ENCODE measurements at regions not wholly inside any gene's neighbourhood (a gene's known extent, or its start where the extent isn't known, plus 50 kb on each side); places are given as distances from the start of the nearest gene placed in this dataset.

DNA sequence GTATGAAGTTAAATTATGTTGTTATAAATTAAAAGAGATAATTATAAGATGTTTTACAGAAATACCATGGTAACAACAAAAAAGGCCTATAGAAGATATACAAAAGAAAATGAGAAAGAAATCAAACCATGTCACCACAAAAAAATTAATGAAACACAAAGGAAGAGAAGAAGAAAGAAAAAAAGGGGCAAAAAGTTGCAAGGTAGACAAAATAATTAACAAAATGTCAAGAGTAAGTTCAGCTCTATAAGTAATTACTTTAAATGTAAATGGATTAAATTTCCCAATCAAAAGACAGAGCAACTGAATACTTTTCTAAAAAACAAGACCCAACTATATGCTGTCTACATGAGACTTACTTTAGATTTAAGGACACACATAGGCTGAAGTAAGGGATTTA is 378.4 kb upstream of the FSHR start:
- ChIA-PET POLR2A (no interaction called here), CTCF (no interaction called here)

- CTCF ChIA-PET, result no interaction called here
These were observed 361.9 kb upstream of the FSHR start for GRCh38 chr2:49515996-49516782.

DNA sequence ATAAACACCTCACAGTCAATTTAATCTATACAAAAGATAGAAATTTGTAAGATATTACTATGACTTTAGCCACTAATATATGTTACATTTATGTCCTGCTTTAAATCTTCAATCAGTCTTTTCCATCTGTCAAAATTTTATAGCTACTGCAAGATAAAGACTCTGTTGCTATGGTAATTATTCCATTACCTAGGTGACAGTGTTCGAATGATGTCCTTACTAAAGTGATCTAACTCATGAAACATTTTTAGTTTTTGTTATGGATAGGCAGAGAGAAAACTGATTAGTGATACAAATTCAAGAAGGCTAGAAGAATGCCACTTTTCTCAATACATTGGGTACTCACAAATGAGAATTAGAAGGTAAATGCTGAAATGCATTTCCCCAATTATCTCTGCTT is 359.9 kb upstream of the FSHR start:
- POLR2A ChIA-PET, result no interaction called here

More at GRCh38 chr2:49515996-49516782, 361.9 kb upstream of the FSHR start:
- POLR2A ChIA-PET, result no interaction called here

DNA sequence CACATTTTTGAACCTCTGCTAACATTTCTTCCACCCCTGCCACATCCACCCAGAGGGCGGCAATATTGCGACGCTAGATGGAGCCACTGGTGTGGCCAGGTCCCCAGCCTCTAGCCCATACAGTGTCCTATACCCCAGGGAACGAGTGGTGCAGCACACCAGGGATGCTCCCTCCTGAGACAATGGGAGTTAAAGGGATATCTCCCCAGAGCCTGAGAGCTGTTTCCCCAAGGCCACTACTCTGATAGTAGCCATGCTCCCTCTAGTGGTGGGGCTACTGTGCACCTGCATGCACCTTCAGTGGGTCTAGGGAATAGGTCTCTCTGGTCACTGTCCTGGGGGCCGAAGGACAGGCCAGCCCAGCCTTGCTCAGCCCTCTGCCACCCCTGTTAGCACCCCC is 336.4 kb upstream of the FSHR start:
- ChIA-PET CTCF (no interaction called here), POLR2A (no interaction called here)

More for the DNA sequence above, 359.9 kb upstream of the FSHR start:
- CTCF ChIA-PET, result no interaction called here

GRCh38 chr2:49487139-49487538 is 332.8 kb upstream of the FSHR start:
- CTCF ChIA-PET, result no interaction called here
- POLR2A ChIA-PET, result no interaction called here

DNA sequence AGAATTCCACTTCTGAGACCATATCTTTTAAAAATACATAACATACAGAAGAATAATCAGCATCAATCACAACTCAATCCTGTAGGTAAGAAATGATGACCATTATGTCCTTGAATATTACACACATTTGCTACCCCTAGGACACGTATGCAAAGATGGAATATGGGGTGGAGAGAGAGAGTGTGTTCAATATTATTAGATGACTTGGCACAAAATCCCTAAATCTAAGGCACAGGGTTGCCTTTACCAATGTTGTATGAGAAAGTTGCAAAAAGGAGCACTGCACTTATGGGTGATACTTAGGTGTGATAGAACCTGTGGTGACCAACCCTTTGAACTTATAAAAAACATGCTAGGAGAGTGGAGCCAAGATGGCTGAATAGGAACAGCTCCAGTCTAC is 326.2 kb upstream of the FSHR start:
- POLR2A ChIA-PET, result no interaction called here
- CTCF ChIA-PET, result no interaction called here

- ChIA-PET POLR2A (no interaction called here), CTCF (no interaction called here)
These were observed 311.0 kb upstream of the FSHR start for GRCh38 chr2:49465157-49465831.

DNA sequence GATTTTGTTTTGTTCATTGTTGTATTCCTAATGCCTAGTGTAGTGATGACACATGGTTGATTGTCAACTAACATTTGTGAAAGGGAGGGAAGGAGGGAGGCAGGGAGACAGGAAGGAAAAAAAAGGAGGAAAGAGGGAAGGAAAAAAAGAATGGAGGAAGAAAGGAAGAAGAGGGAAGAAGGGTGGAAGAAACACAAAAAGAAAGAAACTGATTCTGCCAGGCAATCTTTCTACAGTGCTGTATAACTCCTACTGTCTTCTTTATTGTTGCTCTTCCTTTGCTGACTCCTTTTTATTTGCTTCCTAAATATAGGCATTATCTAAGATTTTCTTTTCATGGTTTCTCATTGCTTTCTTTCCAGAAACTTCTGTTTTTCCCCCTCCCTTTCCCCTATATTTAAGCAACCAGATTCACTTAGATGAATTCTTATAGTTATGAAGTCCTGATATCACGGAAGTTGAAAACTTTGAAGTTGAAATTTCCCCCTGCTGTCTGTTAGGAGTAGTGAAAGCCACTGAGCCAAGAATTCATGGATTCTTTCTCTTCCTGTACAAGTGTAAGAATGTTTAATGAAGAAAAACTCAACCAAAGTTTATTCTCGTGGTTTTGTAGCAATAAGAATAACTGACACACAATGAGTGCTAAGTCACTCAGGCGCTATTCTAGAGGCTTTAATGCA is 305.1 kb upstream of the FSHR start:
- ChIA-PET POLR2A (no interaction called here), CTCF (no interaction called here)

GRCh38 chr2:49444005-49444404 is 289.7 kb upstream of the FSHR start:
- ChIA-PET CTCF (no interaction called here), POLR2A (no interaction called here)

DNA sequence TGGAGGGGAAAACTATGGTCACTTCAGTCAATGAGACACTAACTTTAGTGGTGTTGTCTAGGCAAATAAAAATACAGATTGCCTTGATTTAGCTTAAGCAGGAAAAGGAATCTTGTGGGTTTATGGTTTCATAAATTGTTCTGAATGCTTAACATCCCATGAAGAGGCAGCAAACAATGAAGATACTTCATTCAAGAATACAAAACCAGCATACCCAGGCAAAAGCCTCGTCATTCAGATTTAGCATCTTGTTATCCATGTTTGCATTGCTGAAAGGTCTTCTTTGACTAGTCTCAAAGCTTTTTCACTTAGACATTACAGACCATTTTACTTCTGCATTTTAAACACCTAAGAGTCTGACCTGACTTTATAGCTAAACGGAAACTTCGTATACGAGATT is 272.7 kb upstream of the FSHR start:
- ChIA-PET POLR2A (no interaction called here), CTCF (no interaction called here)

DNA sequence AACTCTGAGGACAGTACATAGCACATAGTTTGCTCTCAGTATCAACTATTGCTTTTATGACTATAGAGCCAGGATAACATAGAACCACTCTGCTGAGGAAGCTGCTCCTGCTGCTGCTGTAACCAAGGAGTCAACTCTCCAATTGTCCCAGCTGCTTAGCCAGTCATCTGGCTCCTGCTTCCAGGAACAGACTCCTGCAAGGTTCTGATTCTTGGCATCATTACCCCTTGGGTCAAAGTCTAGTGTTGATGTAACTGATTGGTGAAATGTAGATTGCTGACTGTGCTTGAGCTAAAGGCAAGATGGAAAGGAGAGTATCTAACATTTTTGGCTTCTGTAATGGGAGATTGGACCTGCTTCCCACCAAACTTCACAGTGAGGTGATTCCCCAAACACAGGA is 261.9 kb upstream of the FSHR start:
- CTCF ChIA-PET, result no interaction called here
- POLR2A ChIA-PET, result no interaction called here

- ChIA-PET CTCF (no interaction called here), POLR2A (no interaction called here)
These were observed 249.8 kb upstream of the FSHR start for GRCh38 chr2:49404108-49404507.

- CTCF ChIA-PET, result no interaction called here
- POLR2A ChIA-PET, result no interaction called here
These were observed 249.3 kb upstream of the FSHR start for GRCh38 chr2:49403637-49404036.

DNA sequence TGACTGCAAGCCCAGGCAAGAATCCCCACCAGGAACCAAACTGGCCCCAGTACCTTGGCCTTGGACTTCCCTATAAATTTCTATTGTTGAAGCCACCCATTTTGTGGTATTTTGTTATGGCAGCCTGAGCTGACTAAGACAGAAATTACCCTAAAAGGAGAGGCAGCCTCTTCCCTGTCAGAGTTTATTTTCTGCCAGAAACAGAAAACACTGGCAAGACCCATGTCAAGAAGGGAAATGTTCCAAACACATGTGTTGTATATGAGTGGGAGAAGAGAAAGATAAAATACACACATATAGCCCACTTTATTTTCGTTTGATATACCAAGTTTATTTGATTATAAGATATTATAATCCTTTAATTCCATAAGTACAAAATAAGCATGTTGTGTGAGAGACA is 225.1 kb upstream of the FSHR start:
- ChIA-PET POLR2A (no interaction called here), CTCF (no interaction called here)

- POLR2A ChIA-PET, result no interaction called here
- CTCF ChIA-PET, result no interaction called here
These were observed 216.9 kb upstream of the FSHR start for GRCh38 chr2:49371128-49371701.

DNA sequence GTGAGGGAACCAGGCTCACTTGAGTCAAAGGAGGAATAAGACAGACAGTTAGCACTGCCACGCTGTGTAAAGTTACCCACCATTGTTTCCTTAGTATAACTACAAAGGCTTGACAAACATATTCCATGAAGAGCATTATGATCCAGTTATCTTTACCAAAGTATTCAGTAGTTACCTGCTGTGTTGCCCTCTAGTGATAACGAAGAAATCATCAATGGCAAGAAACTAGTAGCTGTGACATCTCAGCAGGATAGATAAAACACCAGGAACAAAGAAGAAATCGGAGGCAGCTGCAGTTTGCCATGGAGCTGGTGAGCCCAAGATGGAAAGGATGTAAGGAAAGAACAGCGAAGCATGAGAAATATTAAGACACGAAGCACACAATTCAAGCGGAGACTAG is 215.3 kb upstream of the FSHR start:
- POLR2A ChIA-PET, result interaction anchor here (0.8 kb wide), 1 partner anchor 41 kb away, joined by 4 read pairs; no protein-coding TSS in a partner anchor
- CTCF ChIA-PET, result no interaction called here

DNA sequence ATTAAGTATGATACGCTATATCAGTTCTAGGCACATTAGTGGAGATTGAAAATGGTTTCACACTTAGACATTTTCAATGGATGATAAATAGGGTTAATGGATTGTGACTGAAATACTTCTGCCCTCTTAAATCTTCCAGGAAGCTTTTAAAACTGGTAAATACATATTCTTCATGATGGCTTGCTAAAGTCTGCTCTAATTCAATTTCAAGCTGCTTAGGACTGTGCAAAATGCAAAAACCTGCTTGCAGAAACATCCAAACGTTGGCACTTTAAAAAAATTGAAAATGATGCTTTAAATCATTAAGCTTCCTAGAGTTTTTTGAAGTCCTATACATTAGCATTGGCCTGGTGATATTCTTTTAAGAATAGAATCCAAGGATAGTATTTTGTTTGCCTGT is 214.8 kb upstream of the FSHR start:
- ChIA-PET CTCF (no interaction called here), POLR2A (no interaction called here)

DNA sequence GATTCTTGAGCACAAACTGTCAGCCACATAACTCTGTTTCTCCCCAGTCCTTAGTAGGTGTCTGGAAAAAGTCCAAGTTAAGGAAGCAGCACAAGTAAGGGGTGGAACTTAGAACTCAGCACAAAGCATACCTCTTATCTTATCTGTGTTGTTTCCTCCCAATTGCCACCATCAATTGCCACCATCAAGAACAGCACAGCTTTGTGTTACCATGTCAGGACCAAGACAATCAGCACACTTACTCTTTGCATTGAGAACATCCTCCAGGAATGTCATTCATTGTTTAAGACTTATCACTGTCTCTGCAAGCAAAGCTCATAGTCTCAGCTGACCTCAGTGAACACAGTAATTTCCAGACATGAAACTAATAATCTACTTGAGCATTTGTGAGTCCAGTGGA is 212.7 kb upstream of the FSHR start:
- ChIA-PET POLR2A (no interaction called here), CTCF (no interaction called here)

DNA sequence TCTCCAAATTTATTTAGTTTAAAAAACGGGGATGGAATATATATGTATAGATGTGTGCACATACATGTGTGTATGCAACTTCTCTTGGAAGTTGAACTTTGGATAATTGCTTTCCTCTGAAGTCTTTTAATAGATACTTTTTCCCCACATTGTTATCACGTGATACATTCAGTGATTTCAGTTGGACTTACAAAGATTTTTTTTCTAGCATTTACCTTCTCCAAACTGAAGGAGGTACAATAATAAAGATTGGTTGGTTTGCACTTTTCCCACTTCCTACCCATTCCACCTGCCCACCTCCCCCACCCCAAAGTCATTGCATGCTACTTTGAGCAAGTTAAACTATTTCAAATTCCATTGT is 206.1 kb upstream of the FSHR start:
- POLR2A ChIA-PET, result no interaction called here
- CTCF ChIA-PET, result no interaction called here

- CTCF ChIA-PET, result no interaction called here
- POLR2A ChIA-PET, result no interaction called here
These were observed 205.5 kb upstream of the FSHR start for GRCh38 chr2:49359721-49360406.

DNA sequence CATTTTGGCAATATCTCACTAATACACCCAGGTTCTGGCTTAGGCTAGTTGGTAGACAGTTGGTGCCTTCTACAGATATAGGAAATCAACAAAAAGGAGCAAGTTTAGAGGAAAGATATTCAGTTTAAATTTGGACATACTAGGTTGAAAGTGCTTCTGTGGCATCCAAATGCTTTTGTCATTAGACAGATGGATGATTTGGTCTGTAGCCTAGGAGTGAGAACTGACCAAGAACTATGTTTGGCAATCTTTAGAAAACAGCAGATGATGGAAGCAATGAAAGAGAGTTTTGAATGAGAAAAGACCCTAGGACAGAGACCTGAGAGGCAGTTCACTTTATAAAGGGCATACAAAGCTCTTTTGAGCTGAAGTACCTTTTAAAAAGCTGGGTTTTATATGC is 201.3 kb upstream of the FSHR start:
- POLR2A ChIA-PET, result no interaction called here
- CTCF ChIA-PET, result no interaction called here

Measured in activated CD8-positive, alpha-beta memory T cell treated with anti-CD3 and anti-CD28 coated beads for 36 hours (primary cell).